GM23338 (cell line): ENCODE measurements at regions not wholly inside any gene's neighbourhood (a gene's known extent, or its start where the extent isn't known, plus 50 kb on each side); places are given as distances from the start of the nearest gene placed in this dataset.

ENCODE experiments used
- ATAC-seq: fragments of 200-7000 bp; cut with Tn5 transposase; 3 replicates; pipeline ENCODE4 v1.9.1; 2020
- DNase-seq: peaks from one replicate; pipeline ENCODE4 v3.0.0-alpha.2; 2015; ENCODE audit warnings: low spot score
- H2AFZ ChIP-seq: fragments of 200-600 bp; sonication (generic); 2 replicates; pipeline ENCODE4 v1.8.0; 2016; ENCODE audit warnings: antibody characterized with exemption, mild to moderate bottlenecking, moderate library complexity
- H3F3A ChIP-seq: fragments of 200-600 bp; sonication (generic); replicated peaks from 2 replicates; pipeline ENCODE4 v1.8.0; 2017; ENCODE audit warnings: antibody characterized with exemption, mixed run types, low read depth
- H3K27ac ChIP-seq: fragments of 200-600 bp; sonication (generic); 2 replicates; pipeline ENCODE4 v1.6.1; 2016; ENCODE audit warnings: low read depth
- H3K27me3 ChIP-seq: fragments of 200-600 bp; sonication (generic); 2 replicates; pipeline ENCODE4 v1.8.0; 2016; ENCODE audit warnings: mild to moderate bottlenecking, mixed run types, moderate library complexity; ENCODE audit not compliant: insufficient read depth
- H3K36me3 ChIP-seq: fragments of 200-600 bp; sonication (generic); 2 replicates; pipeline ENCODE4 v1.8.0; 2016; ENCODE audit warnings: mild to moderate bottlenecking; ENCODE audit not compliant: insufficient read depth
- H3K4me1 ChIP-seq: fragments of 200-600 bp; sonication (generic); 2 replicates; pipeline ENCODE4 v1.8.0; 2016; ENCODE audit warnings: mild to moderate bottlenecking, moderate library complexity; ENCODE audit not compliant: insufficient read depth
- H3K4me2 ChIP-seq: fragments of 200-600 bp; sonication (generic); 2 replicates; pipeline ENCODE4 v1.7.1; 2017; ENCODE audit warnings: mixed run types
- H3K4me3 ChIP-seq: fragments of 200-600 bp; sonication (generic); 2 replicates; pipeline ENCODE4 v1.6.1; 2016; ENCODE audit warnings: mixed run types
- H3K79me2 ChIP-seq: fragments of 200-600 bp; sonication (generic); replicated peaks from 2 replicates; pipeline ENCODE4 v1.8.0; 2017; ENCODE audit warnings: mild to moderate bottlenecking; ENCODE audit not compliant: insufficient read depth
- H3K9me2 ChIP-seq: fragments of 200-600 bp; sonication (generic); 2 replicates; pipeline ENCODE4 v1.8.0; 2017; ENCODE audit not compliant: insufficient read depth
- H4K20me1 ChIP-seq: fragments of 200-600 bp; sonication (generic); replicated peaks from 2 replicates; pipeline ENCODE4 v1.8.0; 2017; ENCODE audit warnings: mild to moderate bottlenecking; ENCODE audit not compliant: insufficient read depth
- H3K27ac Mint-ChIP-seq: 2 replicates; pipeline ENCODE4 v1.8.0; 2020; ENCODE audit warnings: inconsistent platforms, mild to moderate bottlenecking, moderate library complexity, mixed read lengths
- H3K27me3 Mint-ChIP-seq: 3 replicates; pipeline ENCODE4 v1.8.0; 2022; ENCODE audit warnings: low read depth, mild to moderate bottlenecking, moderate library complexity, mixed read lengths, inconsistent platforms; ENCODE audit not compliant: insufficient read depth, poor library complexity
- H3K36me3 Mint-ChIP-seq: 3 replicates; pipeline ENCODE4 v1.8.0; 2021; ENCODE audit warnings: low read depth, mild to moderate bottlenecking, inconsistent platforms, moderate library complexity, mixed read lengths
- H3K4me1 Mint-ChIP-seq: 3 replicates; pipeline ENCODE4 v1.8.0; 2020; ENCODE audit warnings: mild to moderate bottlenecking, inconsistent platforms, mixed read lengths
- H3K4me3 Mint-ChIP-seq: 3 replicates; pipeline ENCODE4 v1.8.0; 2021; ENCODE audit warnings: moderate library complexity, mild to moderate bottlenecking, inconsistent platforms, mixed read lengths
- H3K9me3 Mint-ChIP-seq: 3 replicates; pipeline ENCODE4 v1.8.0; 2020; ENCODE audit warnings: moderate library complexity, mild to moderate bottlenecking, inconsistent platforms, mixed read lengths
- CREB1 ChIP-seq: fragments of 250-450 bp; sonication (Bioruptor Pico); IDR thresholded peaks from 2 replicates; pipeline ENCODE4 v1.5.0; 2020; ENCODE audit warnings: low read depth, mild to moderate bottlenecking, moderate library complexity
- CTCF ChIP-seq, 2 experiments: fragments of 200-600 bp in 1 of 2; sonication (generic) in 1 of 2; conservative IDR thresholded peaks; 2 replicates each; pipeline versions ENCODE4 v1.5.1 to v1.6.1; 2016 to 2017; ENCODE audit warnings: antibody characterized with exemption in 2 of 2, low read depth in 2 of 2, mild to moderate bottlenecking in 2 of 2, moderate library complexity in 1 of 2
- EZH2 ChIP-seq: fragments of 200-600 bp; sonication (generic); IDR thresholded peaks from one replicate; pipeline ENCODE4 v1.8.0; 2017; ENCODE audit warnings: antibody characterized with exemption, mild to moderate bottlenecking, low read depth; ENCODE audit not compliant: unreplicated experiment
- EZH2phosphoT487 ChIP-seq: fragments of 200-600 bp; sonication (generic); IDR thresholded peaks from one replicate; pipeline ENCODE4 v1.8.1; 2018; ENCODE audit warnings: antibody characterized with exemption; ENCODE audit not compliant: unreplicated experiment
- JUNB ChIP-seq: IDR thresholded peaks from one replicate; pipeline ENCODE4 v1.6.1; 2016; ENCODE audit warnings: antibody characterized with exemption; ENCODE audit not compliant: unreplicated experiment
- NANOG ChIP-seq: IDR thresholded peaks from 2 replicates; pipeline ENCODE4 v1.6.1; 2016; ENCODE audit warnings: antibody characterized with exemption, borderline replicate concordance
- POLR2AphosphoS5 ChIP-seq: IDR thresholded peaks from 2 replicates; pipeline ENCODE4 v1.6.1; 2016; ENCODE audit warnings: antibody characterized with exemption, low read depth
- STAT1 ChIP-seq: IDR thresholded peaks from one replicate; pipeline ENCODE4 v1.6.1; 2016; ENCODE audit warnings: antibody characterized with exemption; ENCODE audit not compliant: unreplicated experiment
- ZNF114 ChIP-seq: fragments of 250-450 bp; sonication (Bioruptor Pico); IDR thresholded peaks from 2 replicates; pipeline ENCODE4 v1.5.0; 2020; ENCODE audit warnings: mild to moderate bottlenecking, moderate library complexity
- ZNF331 ChIP-seq: fragments of 250-450 bp; sonication (Bioruptor Pico); IDR thresholded peaks from 2 replicates; pipeline ENCODE4 v1.5.0; 2020; ENCODE audit warnings: low read depth, mild to moderate bottlenecking, moderate library complexity
- TF ChIP-seq, protein P1 (sequence below): IDR thresholded peaks from one replicate; pipeline ENCODE4 v1.6.1; 2018; ENCODE audit warnings: antibody characterized with exemption; ENCODE audit not compliant: unreplicated experiment

- no peak for TF ChIP-seq CREB1
- no peak for TF ChIP-seq JUNB
- TF ChIP-seq, protein P1, sequence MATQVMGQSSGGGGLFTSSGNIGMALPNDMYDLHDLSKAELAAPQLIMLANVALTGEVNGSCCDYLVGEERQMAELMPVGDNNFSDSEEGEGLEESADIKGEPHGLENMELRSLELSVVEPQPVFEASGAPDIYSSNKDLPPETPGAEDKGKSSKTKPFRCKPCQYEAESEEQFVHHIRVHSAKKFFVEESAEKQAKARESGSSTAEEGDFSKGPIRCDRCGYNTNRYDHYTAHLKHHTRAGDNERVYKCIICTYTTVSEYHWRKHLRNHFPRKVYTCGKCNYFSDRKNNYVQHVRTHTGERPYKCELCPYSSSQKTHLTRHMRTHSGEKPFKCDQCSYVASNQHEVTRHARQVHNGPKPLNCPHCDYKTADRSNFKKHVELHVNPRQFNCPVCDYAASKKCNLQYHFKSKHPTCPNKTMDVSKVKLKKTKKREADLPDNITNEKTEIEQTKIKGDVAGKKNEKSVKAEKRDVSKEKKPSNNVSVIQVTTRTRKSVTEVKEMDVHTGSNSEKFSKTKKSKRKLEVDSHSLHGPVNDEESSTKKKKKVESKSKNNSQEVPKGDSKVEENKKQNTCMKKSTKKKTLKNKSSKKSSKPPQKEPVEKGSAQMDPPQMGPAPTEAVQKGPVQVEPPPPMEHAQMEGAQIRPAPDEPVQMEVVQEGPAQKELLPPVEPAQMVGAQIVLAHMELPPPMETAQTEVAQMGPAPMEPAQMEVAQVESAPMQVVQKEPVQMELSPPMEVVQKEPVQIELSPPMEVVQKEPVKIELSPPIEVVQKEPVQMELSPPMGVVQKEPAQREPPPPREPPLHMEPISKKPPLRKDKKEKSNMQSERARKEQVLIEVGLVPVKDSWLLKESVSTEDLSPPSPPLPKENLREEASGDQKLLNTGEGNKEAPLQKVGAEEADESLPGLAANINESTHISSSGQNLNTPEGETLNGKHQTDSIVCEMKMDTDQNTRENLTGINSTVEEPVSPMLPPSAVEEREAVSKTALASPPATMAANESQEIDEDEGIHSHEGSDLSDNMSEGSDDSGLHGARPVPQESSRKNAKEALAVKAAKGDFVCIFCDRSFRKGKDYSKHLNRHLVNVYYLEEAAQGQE, result no peak
- no peak for TF ChIP-seq ZNF114 (CRISPR knock-in tag)
- TF ChIP-seq ZNF331 (CRISPR knock-in tag), result no peak
- TF ChIP-seq NANOG, result no peak
- TF ChIP-seq STAT1, result no peak
Measured at GRCh38 chr4:46185766-46186165, 61.9 kb upstream of the GABRG1 start (continued).

- Mint-ChIP-seq H3K36me3 (peaks cover 42% of the 10 kb centered on the region), H3K27me3 (peaks cover 2% of the 10 kb centered on the region), H3K27ac (no peak overlapping the region), H3K4me3 (no peak overlapping the region), H3K9me3 (peaks cover 96% of the 10 kb centered on the region), H3K4me1 (no peaks in the 10 kb centered on the region)
- no peak overlapping the region for H3K4me3 ChIP-seq
- H3K4me1 ChIP-seq, result no peaks in the 10 kb centered on the region
- H3K36me3 ChIP-seq, result peaks cover 5% of the 10 kb centered on the region; the same call in 1 of the 2 replicates
- no peaks in the 10 kb centered on the region for H3F3A ChIP-seq
- no peaks in the 10 kb centered on the region for H4K20me1 ChIP-seq
- H3K4me2 ChIP-seq, result no peak overlapping the region
- no peaks in the 10 kb centered on the region for H3K79me2 ChIP-seq
- no peak overlapping the region for H3K27ac ChIP-seq
- H2AFZ ChIP-seq, result no peak overlapping the region
- ATAC-seq, result no peak
- no peak for DNase-seq
- H3K9me2 ChIP-seq, result peaks cover 25% of the 10 kb centered on the region; the same call in 1 of the 2 replicates
- no peaks in the 10 kb centered on the region for H3K27me3 ChIP-seq
- no peak for TF ChIP-seq POLR2AphosphoS5
- no peak for TF ChIP-seq EZH2
- no peak for TF ChIP-seq CTCF (conservative IDR thresholded peaks at IDR 0.05; ENCODE audit: low read depth in 2 of 2)
- TF ChIP-seq EZH2phosphoT487, result no peak
- TF ChIP-seq ZNF114 (CRISPR knock-in tag), result no peak
- no peak for TF ChIP-seq JUNB
- no peak for TF ChIP-seq ZNF331 (CRISPR knock-in tag)
- no peak for TF ChIP-seq CREB1
- TF ChIP-seq, protein P1, result no peak
Measured at GRCh38 chr4:46179356-46179755, 55.5 kb upstream of the GABRG1 start.
